ENCODE measurements at regions not wholly inside any gene's neighbourhood (a gene's known extent, or its start where the extent isn't known, plus 50 kb on each side); places are given as distances from the start of the nearest gene placed in this dataset.

DNA sequence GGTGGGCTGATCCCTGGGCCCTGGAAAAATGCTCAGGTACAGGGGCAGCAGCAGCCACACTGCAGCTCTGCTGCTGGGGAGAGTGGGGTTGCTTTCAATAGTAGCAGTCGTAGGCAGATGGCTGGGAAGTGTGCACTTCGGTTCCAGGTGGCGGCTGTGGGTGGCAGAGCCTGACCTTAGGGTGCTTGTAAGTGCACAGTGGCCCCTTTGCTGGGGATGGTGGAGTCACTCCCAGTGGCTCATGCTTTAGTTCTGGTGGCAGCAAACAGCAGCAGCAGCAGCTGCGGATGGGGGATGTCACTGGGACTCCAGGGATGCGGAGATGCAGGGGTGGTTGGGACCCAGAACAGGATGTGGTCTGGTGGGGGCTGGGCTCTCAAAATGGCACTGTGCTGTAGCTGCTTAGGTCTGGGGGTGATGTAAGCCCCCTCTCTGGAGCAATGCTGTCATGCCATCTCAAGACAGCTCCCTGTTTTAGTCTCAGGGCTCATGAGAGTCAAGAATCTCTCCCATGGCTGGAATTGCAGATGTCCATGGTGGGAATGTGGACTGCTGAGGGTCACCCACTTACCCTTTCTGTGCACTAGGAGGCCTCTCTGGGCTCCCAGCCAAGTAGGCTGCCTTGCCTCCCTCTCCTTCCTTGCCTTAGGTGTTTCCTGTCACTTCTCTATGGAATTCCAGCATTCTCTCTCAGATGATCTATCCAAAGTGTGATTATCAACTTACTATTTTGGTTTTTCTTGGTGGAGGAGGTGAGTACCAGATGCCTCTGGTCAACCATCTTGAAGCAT is 146.7 kb upstream of the SLC22A23 start:
- Mint-ChIP-seq H3K9me3 (peaks cover 23 to 25% of the 10 kb centered on the region in 2 donors), H3K4me1 (no peaks in the 10 kb centered on the region), H3K27ac (peak overlapping the region; percentile 67), H3K36me3 (peaks cover 3 to 16% of the 10 kb centered on the region in 2 donors), H3K4me3 (no peak overlapping the region), H3K27me3 (peaks cover 26 to 31% of the 10 kb centered on the region in 2 donors)
- DNase-seq (no peak), ATAC-seq (replicated peaks) (no peak)

- DNase-seq (no peak), ATAC-seq (replicated peaks) (no peak)
- Mint-ChIP-seq H3K27me3 (peaks cover 31 to 33% of the 10 kb centered on the region in 2 donors), H3K4me1 (no peaks in the 10 kb centered on the region), H3K36me3 (peaks cover 3 to 16% of the 10 kb centered on the region in 2 donors), H3K27ac (no peak overlapping the region), H3K9me3 (peaks cover 25% of the 10 kb centered on the region in 2 donors), H3K4me3 (no peak overlapping the region)
These were observed 144.7 kb upstream of the SLC22A23 start for GRCh38 chr6:3601570-3601969.

- Mint-ChIP-seq H3K27me3 (peaks cover 22 to 30% of the 10 kb centered on the region in 2 donors), H3K4me3 (no peak overlapping the region), H3K4me1 (no peaks in the 10 kb centered on the region), H3K36me3 (peaks cover 2 to 15% of the 10 kb centered on the region in 2 donors), H3K9me3 (peaks cover 15 to 19% of the 10 kb centered on the region in 2 donors), H3K27ac (no peak overlapping the region)
- DNase-seq (no peak), ATAC-seq (replicated peaks) (no peak)
These were observed 140.7 kb upstream of the SLC22A23 start for GRCh38 chr6:3597500-3598064.

GRCh38 chr6:3596766-3597165 is 139.9 kb upstream of the SLC22A23 start:
- H3K9me3 Mint-ChIP-seq, result peaks cover 11% of the 10 kb centered on the region in 2 donors
- no peak overlapping the region for H3K4me3 Mint-ChIP-seq
- peaks cover 0 to 11% of the 10 kb centered on the region in 2 donors for H3K36me3 Mint-ChIP-seq
- no peak overlapping the region for H3K27ac Mint-ChIP-seq
- H3K4me1 Mint-ChIP-seq, result no peaks in the 10 kb centered on the region
- H3K27me3 Mint-ChIP-seq, result peaks cover 20 to 25% of the 10 kb centered on the region in 2 donors
- DNase-seq (no peak), ATAC-seq (replicated peaks) (no peak)

DNA sequence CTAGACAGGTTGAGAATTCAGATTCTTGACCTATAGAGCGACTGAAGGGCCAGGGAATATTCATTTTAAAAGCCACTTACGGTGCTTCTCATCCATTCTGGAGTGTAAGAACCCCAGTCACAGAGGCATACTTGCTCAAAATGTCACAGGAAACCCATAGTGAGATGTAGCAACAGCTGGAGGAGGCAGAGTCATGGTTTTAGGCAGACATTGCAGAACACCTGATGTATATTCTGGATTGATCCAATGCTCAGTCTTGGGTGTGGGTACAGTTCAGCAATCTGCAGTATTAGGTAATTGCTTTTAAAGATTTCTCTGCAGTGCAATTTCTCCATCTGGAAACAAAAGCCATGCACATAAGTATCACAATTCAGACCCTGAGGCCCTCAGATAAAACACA is 137.4 kb upstream of the SLC22A23 start:
- H3K27me3 Mint-ChIP-seq, result peaks cover 9 to 14% of the 10 kb centered on the region in 2 donors
- ATAC-seq (replicated peaks), result no peak

GRCh38 chr6:3593161-3593560 is 136.3 kb upstream of the SLC22A23 start:
- H3K9me3 Mint-ChIP-seq, result peaks cover 0 to 5% of the 10 kb centered on the region in 2 donors
- no peak overlapping the region for H3K4me3 Mint-ChIP-seq
- peaks cover 0 to 11% of the 10 kb centered on the region in 2 donors for H3K27me3 Mint-ChIP-seq
- H3K4me1 Mint-ChIP-seq, result no peaks in the 10 kb centered on the region
- no peak overlapping the region for H3K27ac Mint-ChIP-seq
- no peaks in the 10 kb centered on the region for H3K36me3 Mint-ChIP-seq
- no peak for DNase-seq
- ATAC-seq (replicated peaks), result no peak

More for the DNA sequence above, 137.4 kb upstream of the SLC22A23 start:
- H3K36me3 Mint-ChIP-seq, result no peaks in the 10 kb centered on the region
- no peaks in the 10 kb centered on the region for H3K4me1 Mint-ChIP-seq
- no peak for DNase-seq
- no peak overlapping the region for H3K27ac Mint-ChIP-seq
- peaks cover 1 to 9% of the 10 kb centered on the region in 2 donors for H3K9me3 Mint-ChIP-seq
- no peak overlapping the region for H3K4me3 Mint-ChIP-seq

DNA sequence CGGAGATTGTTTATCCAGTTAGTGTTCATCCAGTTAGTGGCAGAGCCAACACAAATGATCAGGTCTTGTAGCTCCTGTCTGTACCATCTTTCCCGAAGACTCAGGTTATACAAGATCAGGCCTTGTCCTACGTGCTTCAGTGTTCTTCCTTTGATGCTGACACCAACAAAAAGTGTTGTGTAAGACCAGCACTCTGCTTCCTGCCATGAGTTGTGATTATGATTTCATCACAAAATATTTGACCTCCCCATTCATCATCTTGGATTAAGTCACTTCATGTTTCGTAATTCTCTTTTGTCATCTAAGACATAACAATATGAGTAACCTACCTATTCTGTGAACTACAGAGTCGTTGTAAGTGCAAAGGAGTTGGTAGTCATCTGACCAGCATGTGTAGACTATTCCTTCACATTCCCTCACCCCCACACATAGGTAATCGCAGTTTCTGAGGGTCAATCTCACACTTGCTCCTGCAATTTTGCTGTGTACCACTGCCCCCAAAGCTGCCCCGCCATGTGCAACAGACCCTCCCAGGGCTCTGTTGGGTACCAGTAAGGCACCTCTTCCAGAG is 135.6 kb upstream of the SLC22A23 start:
- DNase-seq (no peak), ATAC-seq (replicated peaks) (no peak)
- no peak overlapping the region for H3K4me3 Mint-ChIP-seq
- H3K36me3 Mint-ChIP-seq, result no peaks in the 10 kb centered on the region
- peaks cover 0 to 5% of the 10 kb centered on the region in 2 donors for H3K9me3 Mint-ChIP-seq
- peaks cover 0 to 8% of the 10 kb centered on the region in 2 donors for H3K27me3 Mint-ChIP-seq
- no peaks in the 10 kb centered on the region for H3K4me1 Mint-ChIP-seq
- no peak overlapping the region for H3K27ac Mint-ChIP-seq

- no peak overlapping the region for H3K27ac Mint-ChIP-seq
- peaks cover 0 to 6% of the 10 kb centered on the region in 2 donors for H3K27me3 Mint-ChIP-seq
- no peaks in the 10 kb centered on the region for H3K36me3 Mint-ChIP-seq
- DNase-seq (no peak), ATAC-seq (replicated peaks) (no peak)
- peaks cover 3 to 9% of the 10 kb centered on the region in 2 donors for H3K9me3 Mint-ChIP-seq
- H3K4me1 Mint-ChIP-seq, result no peaks in the 10 kb centered on the region
- H3K4me3 Mint-ChIP-seq, result no peak overlapping the region
These were observed 135.1 kb upstream of the SLC22A23 start for GRCh38 chr6:3591970-3592369.

DNA sequence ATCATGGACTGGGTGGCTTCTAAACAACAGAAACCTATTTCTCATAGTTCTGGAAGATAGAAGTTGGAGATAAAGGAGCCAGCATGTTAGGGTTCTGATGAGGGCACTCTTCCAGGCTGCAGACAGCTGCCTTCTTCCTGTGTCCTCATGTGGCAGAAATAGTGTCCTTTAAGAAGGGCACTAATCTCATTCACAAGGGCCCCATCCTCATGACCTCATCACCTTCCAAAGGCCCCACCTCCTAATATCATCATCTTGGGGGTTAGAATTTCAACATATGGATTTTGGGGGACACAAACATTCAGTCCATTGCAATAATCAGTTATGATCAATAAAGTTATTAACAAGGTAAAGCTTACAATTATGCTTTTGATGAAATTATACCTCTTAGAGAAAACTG is 130.8 kb upstream of the SLC22A23 start:
- DNase-seq (no peak), ATAC-seq (replicated peaks) (no peak)
- Mint-ChIP-seq H3K9me3 (peaks cover 5 to 12% of the 10 kb centered on the region in 2 donors), H3K36me3 (no peaks in the 10 kb centered on the region), H3K27ac (no peak overlapping the region), H3K27me3 (peaks cover 0 to 22% of the 10 kb centered on the region in 2 donors), H3K4me3 (no peak overlapping the region), H3K4me1 (no peaks in the 10 kb centered on the region)

GRCh38 chr6:3585320-3585935 is 128.6 kb upstream of the SLC22A23 start:
- ATAC-seq (replicated peaks) (no peak), DNase-seq (no peak)
- H3K9me3 Mint-ChIP-seq, result peaks cover 5 to 13% of the 10 kb centered on the region in 2 donors
- peaks cover 0 to 18% of the 10 kb centered on the region in 2 donors for H3K27me3 Mint-ChIP-seq
- no peak overlapping the region for H3K4me3 Mint-ChIP-seq
- no peaks in the 10 kb centered on the region for H3K36me3 Mint-ChIP-seq
- no peak overlapping the region for H3K27ac Mint-ChIP-seq
- no peaks in the 10 kb centered on the region for H3K4me1 Mint-ChIP-seq

GRCh38 chr6:3584606-3585005 is 127.8 kb upstream of the SLC22A23 start:
- no peak for DNase-seq
- no peaks in the 10 kb centered on the region for H3K36me3 Mint-ChIP-seq
- ATAC-seq (replicated peaks), result no peak
- H3K27ac Mint-ChIP-seq, result no peak overlapping the region
- H3K4me3 Mint-ChIP-seq, result no peak overlapping the region
- H3K4me1 Mint-ChIP-seq, result no peaks in the 10 kb centered on the region
- peaks cover 5 to 11% of the 10 kb centered on the region in 2 donors for H3K9me3 Mint-ChIP-seq
- peaks cover 0 to 16% of the 10 kb centered on the region in 2 donors for H3K27me3 Mint-ChIP-seq

- H3K9me3 Mint-ChIP-seq, result peaks cover 0 to 4% of the 10 kb centered on the region in 2 donors
- H3K36me3 Mint-ChIP-seq, result no peaks in the 10 kb centered on the region
- H3K27me3 Mint-ChIP-seq, result peaks cover 0 to 20% of the 10 kb centered on the region in 2 donors
- no peak overlapping the region for H3K27ac Mint-ChIP-seq
- ATAC-seq (replicated peaks), result no peak
- DNase-seq, result no peak
- no peaks in the 10 kb centered on the region for H3K4me1 Mint-ChIP-seq
- no peak overlapping the region for H3K4me3 Mint-ChIP-seq
These were observed 124.6 kb upstream of the SLC22A23 start for GRCh38 chr6:3581469-3581868.

GRCh38 chr6:3579652-3580175 is 122.9 kb upstream of the SLC22A23 start:
- peaks cover 0 to 10% of the 10 kb centered on the region in 2 donors for H3K27me3 Mint-ChIP-seq
- no peak overlapping the region for H3K4me3 Mint-ChIP-seq
- H3K4me1 Mint-ChIP-seq, result no peaks in the 10 kb centered on the region
- no peaks in the 10 kb centered on the region for H3K36me3 Mint-ChIP-seq
- H3K27ac Mint-ChIP-seq, result no peak overlapping the region
- ATAC-seq (replicated peaks) (no peak), DNase-seq (no peak)
- peaks cover 0 to 4% of the 10 kb centered on the region in 2 donors for H3K9me3 Mint-ChIP-seq

- H3K27ac Mint-ChIP-seq, result no peak overlapping the region
- no peak for DNase-seq
- no peak for ATAC-seq (replicated peaks)
- H3K27me3 Mint-ChIP-seq, result peaks cover 0 to 9% of the 10 kb centered on the region in 2 donors
- peaks cover 0 to 4% of the 10 kb centered on the region in 2 donors for H3K9me3 Mint-ChIP-seq
- no peaks in the 10 kb centered on the region for H3K36me3 Mint-ChIP-seq
- no peak overlapping the region for H3K4me3 Mint-ChIP-seq
- no peaks in the 10 kb centered on the region for H3K4me1 Mint-ChIP-seq
These were observed 122.1 kb upstream of the SLC22A23 start for GRCh38 chr6:3578981-3579380.

Data from stimulated activated naive B cell treated with anti-CD40 and anti-IgM and Interleukin-4, amounts not matched to agents 10 μg/mL and 1 μg/mL and 100 μg/mL, for 72 hours (primary cell).